HepG2 (cell line): ENCODE measurements at regions not wholly inside any gene's neighbourhood (a gene's known extent, or its start where the extent isn't known, plus 50 kb on each side); places are given as distances from the start of the nearest gene placed in this dataset.

Experiments
- ATAC-seq: fragments of 200-7000 bp; cut with Tn5 transposase; 3 replicates; pipeline ENCODE4 v1.9.1; 2020; ENCODE audit warnings: mild to moderate bottlenecking, moderate library complexity
- BruUV-seq: library from RNA; stranded (reverse); fragments of 400-500 nt; replicated peaks from 2 replicates; lab custom pipeline; 2021; lab: Mats Ljungman, UMichigan
- CTCF ChIA-PET: fragments of 300-600 bp; formaldehyde crosslinking; extraction: SDS; loops from one replicate; lab custom pipeline; 2021; ENCODE audit warnings: low total read pairs, inconsistent platforms, low intra/inter-chr PET ratio; lab: Yijun Ruan, JAX
- POLR2A ChIA-PET: fragments of 350-600 bp; sonication (Branson Sonifier 250); formaldehyde crosslinking; loops from one replicate; lab custom pipeline; 2020; ENCODE audit warnings: antibody characterized with exemption, inconsistent platforms; lab: Yijun Ruan, JAX
- DNase-seq: peaks from one replicate; pipeline ENCODE4 v3.0.0-alpha.2; 2015; ENCODE audit warnings: low spot score
- FAIRE-seq: peaks from 3 replicates; lab custom pipeline; 2011; peaks lifted over from hg19 to GRCh38; lab: Jason Lieb, UNC
- H2AFZ ChIP-seq: one replicate; pipeline ENCODE4 v1.6.1; 2011; ENCODE audit warnings: low read length, inconsistent platforms
- H3K27ac ChIP-seq: fragments of 300-600 bp; 3 replicates; pipeline ENCODE4 v1.8.0; 2011; ENCODE audit warnings: mixed run types, mild to moderate bottlenecking, mixed read lengths, low read length, inconsistent platforms; ENCODE audit not compliant: insufficient read depth; ENCODE audit errors: extremely low read length
- H3K27me3 ChIP-seq, 2 experiments: fragments of 200-600 bp in 1 of 2; 2 replicates in 1 of 2; 3 replicates in 1 of 2; pipeline versions ENCODE4 v1.6.0 to v1.8.0; 2011; ENCODE audit warnings: low read length in 2 of 2, mild to moderate bottlenecking in 2 of 2, moderate library complexity in 2 of 2, inconsistent platforms in 1 of 2; ENCODE audit not compliant: insufficient read depth in 2 of 2, control insufficient read depth in 1 of 2
- H3K36me3 ChIP-seq, 2 experiments: fragments of 200-600 bp in 1 of 2; replicated peaks in 1 of 2; 2 replicates in 1 of 2; 3 replicates in 1 of 2; pipeline versions ENCODE4 v1.5.1 to v1.8.0; 2011; ENCODE audit warnings: low read length in 2 of 2, inconsistent platforms in 1 of 2; ENCODE audit not compliant: insufficient read depth in 2 of 2, control insufficient read depth in 1 of 2
- H3K4me1 ChIP-seq: 2 replicates; pipeline ENCODE4 v1.5.1; 2012; ENCODE audit warnings: low read length, inconsistent platforms; ENCODE audit not compliant: insufficient read depth
- H3K4me2 ChIP-seq: 2 replicates; pipeline ENCODE4 v1.6.0; 2011; ENCODE audit warnings: low read depth, low read length, inconsistent platforms
- H3K4me3 ChIP-seq, 3 experiments: fragments of 200-600 bp in 1 of 3; sonication (generic), shearing (Covaris generic) in 1 of 3; replicated peaks in 1 of 3; 2 replicates each; pipeline ENCODE4 v1.5.1; 2011 to 2016; ENCODE audit warnings: low read length in 3 of 3, inconsistent platforms in 2 of 3, low read depth in 2 of 3, mild to moderate bottlenecking in 2 of 3, control low read depth in 1 of 3, mixed read lengths in 1 of 3; ENCODE audit not compliant: insufficient read depth in 1 of 3
- H3K79me2 ChIP-seq: one replicate; pipeline ENCODE4 v1.6.1; 2011; ENCODE audit warnings: low read length, inconsistent platforms; ENCODE audit not compliant: insufficient read depth
- H3K9ac ChIP-seq: 2 replicates; pipeline ENCODE4 v1.6.0; 2011; ENCODE audit warnings: mild to moderate bottlenecking, low read depth, low read length, inconsistent platforms; ENCODE audit not compliant: insufficient read depth
- H3K9me3 ChIP-seq: 2 replicates; pipeline ENCODE4 v1.5.1; 2012; ENCODE audit warnings: mild to moderate bottlenecking, low read length
- H4K20me1 ChIP-seq: 2 replicates; pipeline ENCODE4 v1.6.0; 2011; ENCODE audit warnings: inconsistent platforms, mild to moderate bottlenecking, low read length, moderate library complexity; ENCODE audit not compliant: insufficient read depth
- ATF7 ChIP-seq, 2 experiments: fragments of 450-650 bp in 1 of 2; sonication (generic) in 1 of 2; formaldehyde crosslinking in 1 of 2; IDR thresholded peaks; 2 replicates each; pipeline versions ENCODE4 v1.4.0 to v1.6.1; 2016 to 2020; ENCODE audit warnings: antibody characterized with exemption in 1 of 2, mild to moderate bottlenecking in 1 of 2, missing genetic modification reagents in 1 of 2
- CEBPB ChIP-seq: IDR thresholded peaks from 2 replicates; pipeline ENCODE4 v1.6.1; 2011; ENCODE audit warnings: low read depth, low read length, improper control_type of control experiment, borderline replicate concordance
- CENPT ChIP-seq: sonication (generic); formaldehyde crosslinking; IDR thresholded peaks from 2 replicates; pipeline ENCODE4 v1.8.0; 2022; ENCODE audit warnings: low read depth, mild to moderate bottlenecking, moderate library complexity, missing genetic modification reagents
- FOXM1 ChIP-seq: sonication (generic); formaldehyde crosslinking; IDR thresholded peaks from 2 replicates; pipeline ENCODE4 v1.5.0; 2020; ENCODE audit warnings: missing genetic modification reagents
- HNRNPLL ChIP-seq: fragments of 200-400 bp; formaldehyde crosslinking; IDR thresholded peaks from 2 replicates; pipeline ENCODE4 v1.6.1; 2017; ENCODE audit warnings: mild to moderate bottlenecking, low read depth, low read length; ENCODE audit not compliant: poor library complexity, severe bottlenecking
- MYNN ChIP-seq: sonication (generic); formaldehyde crosslinking; IDR thresholded peaks from 2 replicates; pipeline ENCODE4 v1.4.0; 2020; ENCODE audit warnings: mild to moderate bottlenecking, low read depth, missing genetic modification reagents
- POGZ ChIP-seq: sonication (generic); formaldehyde crosslinking; IDR thresholded peaks from 2 replicates; pipeline ENCODE4 v1.4.0; 2020; ENCODE audit warnings: mild to moderate bottlenecking, missing genetic modification reagents
- RARG ChIP-seq: sonication (generic); formaldehyde crosslinking; IDR thresholded peaks from 2 replicates; pipeline ENCODE4 v1.4.0; 2020; ENCODE audit warnings: low read depth, mild to moderate bottlenecking, missing genetic modification reagents
- SOX5 ChIP-seq: IDR thresholded peaks from 2 replicates; pipeline ENCODE4 v1.6.1; 2016; ENCODE audit warnings: borderline replicate concordance
- SP4 ChIP-seq: sonication (generic); formaldehyde crosslinking; IDR thresholded peaks from 2 replicates; pipeline ENCODE4 v1.8.1; 2023; ENCODE audit warnings: mild to moderate bottlenecking, missing genetic modification reagents
- ZC3H13 ChIP-seq: sonication (generic); formaldehyde crosslinking; IDR thresholded peaks from 2 replicates; pipeline ENCODE4 v1.8.1; 2023; ENCODE audit warnings: mild to moderate bottlenecking, missing genetic modification reagents, moderate library complexity
- ZMYM2 ChIP-seq: sonication (generic); formaldehyde crosslinking; IDR thresholded peaks from 2 replicates; pipeline ENCODE4 v1.8.0; 2022; ENCODE audit warnings: mild to moderate bottlenecking, missing genetic modification reagents
- ZNF496 ChIP-seq: sonication (generic); formaldehyde crosslinking; IDR thresholded peaks from 2 replicates; pipeline ENCODE4 v1.8.1; 2023; ENCODE audit warnings: mild to moderate bottlenecking, moderate library complexity, missing genetic modification reagents; ENCODE audit not compliant: insufficient replicate concordance
- WGBS: methylation state at CpG from one replicate; pipeline ENCODE4 v1.1.6; 2017; ENCODE audit warnings: low lambda C conversion rate; 5-methylcytosine and 5-hydroxymethylcytosine counted together
- in situ Hi-C: cut with HindIII; loops from 2 replicates; pipeline ENCODE4 v1.10.0; 2017; ENCODE audit warnings: low pct_unique_long_range_greater_than_20kb; ENCODE audit not compliant: extremely low pct_ligation_motif_present
- intact Hi-C: fragments of 100-400 bp; cut with micrococcal nuclease; formaldehyde crosslinking; loops from one replicate; pipeline ENCODE4 v1.10.0; 2022; ENCODE audit not compliant: unreplicated experiment
- TF ChIP-seq, protein P1 (sequence below): sonication (generic); formaldehyde crosslinking; conservative IDR thresholded peaks from 2 replicates; pipeline ENCODE4 v1.4.0; 2020; ENCODE audit warnings: missing genetic modification reagents
- TF ChIP-seq, protein P2 (sequence below): sonication (generic); formaldehyde crosslinking; IDR thresholded peaks from 2 replicates; pipeline ENCODE4 v1.9.0; 2022; ENCODE audit warnings: low read depth, missing genetic modification reagents

DNA sequence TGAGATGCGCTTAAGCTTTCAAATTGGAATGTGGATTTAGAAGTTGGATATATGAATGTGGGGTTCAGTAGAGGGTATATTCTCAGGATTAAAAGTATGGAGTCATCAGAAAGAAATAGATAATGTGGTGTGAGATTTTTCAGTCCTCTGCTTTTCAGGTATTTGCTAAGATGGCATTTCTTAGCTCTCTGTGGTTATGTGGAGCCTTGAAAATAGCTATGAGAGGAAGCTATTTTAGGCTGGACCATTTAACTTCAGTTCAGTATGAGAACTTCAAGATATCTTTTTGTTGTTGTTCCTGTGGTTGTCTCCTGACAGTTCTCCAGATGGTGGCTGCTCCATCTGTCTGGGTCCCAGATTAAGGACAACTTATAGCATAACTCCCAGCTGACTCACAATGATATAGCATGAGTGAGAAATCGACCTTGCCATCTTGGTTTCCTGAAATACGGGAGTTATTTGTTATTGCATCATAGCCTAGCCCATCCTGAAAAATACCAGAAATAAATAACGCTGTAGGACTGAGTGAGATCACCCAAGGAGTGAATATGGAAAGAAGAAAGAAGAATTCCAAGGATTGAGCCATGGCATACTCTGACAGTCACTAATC, 461.5 kb downstream of the ANXA1 start:
- in situ Hi-C loops, result no loop called here

DNA sequence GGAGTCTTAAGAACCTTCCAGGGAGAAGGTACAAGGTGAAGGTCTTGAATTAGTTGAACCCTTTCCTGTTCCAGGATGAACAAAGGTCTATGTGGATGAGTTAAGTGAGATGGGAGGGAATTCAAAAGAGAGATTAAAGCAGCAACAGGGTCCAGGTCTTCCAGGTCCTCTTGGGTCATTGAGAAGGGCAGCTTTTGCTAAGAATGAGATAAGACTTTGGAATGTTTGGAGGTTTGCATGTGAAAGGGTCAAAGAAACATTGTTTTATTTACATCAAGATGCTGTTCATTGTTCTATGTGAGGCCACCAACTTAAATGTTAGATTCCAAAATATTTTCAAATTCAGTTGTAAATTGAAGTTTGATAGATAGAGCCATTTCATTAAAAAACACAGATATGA, 463.9 kb downstream of the ANXA1 start:
- no peak overlapping the region for H3K27ac ChIP-seq
- intact Hi-C loops, result no loop called here
- no peak for ATAC-seq
- POLR2A ChIA-PET, result no interaction called here
- H3K9me3 ChIP-seq, result no peaks in the 10 kb centered on the region
- H3K36me3 ChIP-seq, result no peaks in the 10 kb centered on the region
- no peak overlapping the region for H3K4me2 ChIP-seq
- no peaks in the 10 kb centered on the region for H3K4me1 ChIP-seq
- BruUV-seq, result no TSS peak
- no peaks in the 10 kb centered on the region for H3K27me3 ChIP-seq
- no peak overlapping the region for H2AFZ ChIP-seq
- CTCF ChIA-PET, result no interaction called here
- H3K79me2 ChIP-seq, result no peaks in the 10 kb centered on the region
- no peak overlapping the region for H3K9ac ChIP-seq
- no peak overlapping the region for H3K4me3 ChIP-seq
- TF ChIP-seq ZMYM2 (CRISPR knock-in tag), result no peak
- no peak for TF ChIP-seq RARG (CRISPR knock-in tag)
- TF ChIP-seq CENPT (CRISPR knock-in tag), result no peak
- TF ChIP-seq, protein P1, sequence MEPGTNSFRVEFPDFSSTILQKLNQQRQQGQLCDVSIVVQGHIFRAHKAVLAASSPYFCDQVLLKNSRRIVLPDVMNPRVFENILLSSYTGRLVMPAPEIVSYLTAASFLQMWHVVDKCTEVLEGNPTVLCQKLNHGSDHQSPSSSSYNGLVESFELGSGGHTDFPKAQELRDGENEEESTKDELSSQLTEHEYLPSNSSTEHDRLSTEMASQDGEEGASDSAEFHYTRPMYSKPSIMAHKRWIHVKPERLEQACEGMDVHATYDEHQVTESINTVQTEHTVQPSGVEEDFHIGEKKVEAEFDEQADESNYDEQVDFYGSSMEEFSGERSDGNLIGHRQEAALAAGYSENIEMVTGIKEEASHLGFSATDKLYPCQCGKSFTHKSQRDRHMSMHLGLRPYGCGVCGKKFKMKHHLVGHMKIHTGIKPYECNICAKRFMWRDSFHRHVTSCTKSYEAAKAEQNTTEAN (CRISPR knock-in tag), result no peak
- no peak for TF ChIP-seq HNRNPLL
- no peak for TF ChIP-seq SP4
- TF ChIP-seq POGZ, result no peak
- TF ChIP-seq, protein P2, sequence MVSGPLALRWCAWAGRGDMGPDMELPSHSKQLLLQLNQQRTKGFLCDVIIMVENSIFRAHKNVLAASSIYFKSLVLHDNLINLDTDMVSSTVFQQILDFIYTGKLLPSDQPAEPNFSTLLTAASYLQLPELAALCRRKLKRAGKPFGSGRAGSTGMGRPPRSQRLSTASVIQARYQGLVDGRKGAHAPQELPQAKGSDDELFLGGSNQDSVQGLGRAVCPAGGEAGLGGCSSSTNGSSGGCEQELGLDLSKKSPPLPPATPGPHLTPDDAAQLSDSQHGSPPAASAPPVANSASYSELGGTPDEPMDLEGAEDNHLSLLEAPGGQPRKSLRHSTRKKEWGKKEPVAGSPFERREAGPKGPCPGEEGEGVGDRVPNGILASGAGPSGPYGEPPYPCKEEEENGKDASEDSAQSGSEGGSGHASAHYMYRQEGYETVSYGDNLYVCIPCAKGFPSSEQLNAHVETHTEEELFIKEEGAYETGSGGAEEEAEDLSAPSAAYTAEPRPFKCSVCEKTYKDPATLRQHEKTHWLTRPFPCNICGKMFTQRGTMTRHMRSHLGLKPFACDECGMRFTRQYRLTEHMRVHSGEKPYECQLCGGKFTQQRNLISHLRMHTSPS (CRISPR knock-in tag), result no peak
- TF ChIP-seq SOX5 (CRISPR knock-in tag), result no peak
- no peak for TF ChIP-seq MYNN (CRISPR knock-in tag)
- no peak for TF ChIP-seq ZC3H13 (CRISPR knock-in tag)
- no peak for TF ChIP-seq ZNF496 (CRISPR knock-in tag)
- TF ChIP-seq, all 625 proteins: peak for 0
- in situ Hi-C loops, result no loop called here
- DNase-seq (no peak), FAIRE-seq (no peak)
- no peaks in the 10 kb centered on the region for H4K20me1 ChIP-seq

More for the DNA sequence above, 461.5 kb downstream of the ANXA1 start:
- H3K9ac ChIP-seq, result no peak overlapping the region
- 22% methylated on average over 4 of the region's 4 CpGs for WGBS
- TF ChIP-seq ATF7 (IDR thresholded peaks at IDR 0.05), result peak; percentile 54
- no peak for TF ChIP-seq ATF7 (CRISPR knock-in tag; IDR thresholded peaks at IDR 0.05)
- TF ChIP-seq CEBPB, result peak; percentile 64; the same call in 1 of the 2 replicates
- TF ChIP-seq FOXM1 (CRISPR knock-in tag), result no peak
- TF ChIP-seq, all 625 proteins: peak for 2
- no peaks in the 10 kb centered on the region for H4K20me1 ChIP-seq
- no peaks in the 10 kb centered on the region for H3K9me3 ChIP-seq
- no peak for DNase-seq
- POLR2A ChIA-PET, result no interaction called here
- no peak overlapping the region for H2AFZ ChIP-seq
- H3K4me2 ChIP-seq, result no peak overlapping the region
- H3K27me3 ChIP-seq, result no peaks in the 10 kb centered on the region
- H3K36me3 ChIP-seq, result no peaks in the 10 kb centered on the region
- intact Hi-C loops, result no loop called here
- H3K4me1 ChIP-seq, result no peaks in the 10 kb centered on the region
- H3K4me3 ChIP-seq, result no peak overlapping the region
- ATAC-seq, result no peak
- no peak overlapping the region for H3K27ac ChIP-seq
- no peak for FAIRE-seq
- BruUV-seq, result no TSS peak
- CTCF ChIA-PET, result no interaction called here
- H3K79me2 ChIP-seq, result no peaks in the 10 kb centered on the region
